Ishikawa (cell line): ENCODE measurements at regions not wholly inside any gene's neighbourhood (a gene's known extent, or its start where the extent isn't known, plus 50 kb on each side); places are given as distances from the start of the nearest gene placed in this dataset.

ENCODE experiments used
- CEBPB ChIP-seq: IDR thresholded peaks from 2 replicates; pipeline ENCODE4 v1.6.1; 2012
- CREB1 ChIP-seq: IDR thresholded peaks from 2 replicates; pipeline ENCODE4 v1.6.1; 2012; ENCODE audit warnings: low read depth
- EGR1 ChIP-seq: IDR thresholded peaks from 2 replicates; pipeline ENCODE4 v1.6.1; 2012
- EP300 ChIP-seq: IDR thresholded peaks from 2 replicates; pipeline ENCODE4 v1.6.1; 2012; ENCODE audit warnings: borderline replicate concordance
- FOXM1 ChIP-seq: IDR thresholded peaks from 2 replicates; pipeline ENCODE4 v1.6.1; 2012; ENCODE audit warnings: low read depth, borderline replicate concordance
- MAX ChIP-seq: IDR thresholded peaks from 2 replicates; pipeline ENCODE4 v1.6.1; 2012
- NFIC ChIP-seq: IDR thresholded peaks from 2 replicates; pipeline ENCODE4 v1.6.1; 2012
- RAD21 ChIP-seq: IDR thresholded peaks from 2 replicates; pipeline ENCODE4 v1.6.1; 2012; ENCODE audit warnings: low read depth
- REST ChIP-seq: IDR thresholded peaks from 2 replicates; pipeline ENCODE4 v1.6.1; 2012; ENCODE audit warnings: low read depth, mild to moderate bottlenecking
- TAF1 ChIP-seq: IDR thresholded peaks from 2 replicates; pipeline ENCODE4 v1.6.1; 2012; ENCODE audit warnings: low read depth, mild to moderate bottlenecking
- TCF12 ChIP-seq: IDR thresholded peaks from 2 replicates; pipeline ENCODE4 v1.6.1; 2012; ENCODE audit warnings: low read depth
- TEAD4 ChIP-seq: IDR thresholded peaks from 2 replicates; pipeline ENCODE4 v1.6.1; 2012
- USF1 ChIP-seq: IDR thresholded peaks from 2 replicates; pipeline ENCODE4 v1.6.1; 2012
- YY1 ChIP-seq: IDR thresholded peaks from 2 replicates; pipeline ENCODE4 v1.6.1; 2012; ENCODE audit warnings: low read depth
- ZBTB7A ChIP-seq: IDR thresholded peaks from 2 replicates; pipeline ENCODE4 v1.6.1; 2012; ENCODE audit warnings: low read depth

DNA sequence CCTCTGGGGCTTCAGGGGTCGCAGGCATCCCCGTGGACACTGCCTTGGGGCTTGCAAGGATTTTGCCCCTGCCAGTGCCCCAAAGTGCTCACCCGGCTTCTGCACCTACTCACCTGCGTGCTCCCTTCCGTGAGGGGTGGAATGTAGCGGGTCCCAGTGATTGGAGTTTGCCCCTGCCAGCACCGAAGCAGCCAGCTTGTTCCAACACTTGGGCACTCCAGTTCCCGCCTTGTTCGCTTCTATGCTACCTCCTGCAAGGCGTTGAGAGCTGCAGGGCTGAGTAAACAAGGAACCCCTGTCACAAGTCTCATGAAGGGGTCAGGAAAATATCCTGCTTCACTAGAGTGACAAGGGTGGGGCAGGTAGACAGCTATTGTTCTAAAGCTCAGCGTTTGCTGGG is 631.5 kb downstream of the EPHA4 start:
- TF ChIP-seq EGR1 = no peak

GRCh38 chr2:220941683-220942082 is 630.4 kb downstream of the EPHA4 start:
- TF ChIP-seq TCF12 (no peak), USF1 (no peak), EP300 (no peak), TAF1 (no peak), NFIC (no peak), CREB1 (no peak), TEAD4 (no peak), REST (no peak), RAD21 (no peak), EGR1 (no peak), ZBTB7A (no peak), CEBPB (no peak), FOXM1 (no peak), YY1 (no peak), MAX (no peak)

DNA sequence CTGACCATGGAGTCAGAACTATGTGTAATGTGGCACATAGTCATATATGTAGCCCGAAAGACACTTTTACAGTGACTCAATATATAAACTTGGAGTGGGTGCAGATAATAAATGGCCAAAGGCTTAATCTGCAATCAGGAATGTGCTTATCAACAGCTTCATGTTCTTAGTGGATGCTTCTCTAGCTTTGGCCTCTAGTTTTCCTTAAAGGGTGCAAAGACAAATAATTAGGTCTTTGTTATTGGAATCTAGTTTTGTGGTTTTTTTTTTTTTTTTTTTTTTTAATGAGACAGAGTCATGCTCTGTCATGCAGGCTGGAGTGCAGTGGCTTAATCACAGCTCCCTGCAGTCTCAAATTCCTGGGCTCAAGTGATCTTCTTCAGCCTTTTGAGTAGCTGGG is 625.6 kb downstream of the EPHA4 start:
- TF ChIP-seq EGR1 = no peak
- no peak for TF ChIP-seq MAX
- no peak for TF ChIP-seq ZBTB7A
- TF ChIP-seq CREB1 = no peak
- TF ChIP-seq TAF1 = no peak
- TF ChIP-seq TCF12 = no peak
- TF ChIP-seq NFIC = no peak

GRCh38 chr2:220948579-220948978 is 623.5 kb downstream of the EPHA4 start:
- TF ChIP-seq CREB1 = no peak
- TF ChIP-seq TEAD4 = no peak

- TF ChIP-seq REST (no peak), TEAD4 (no peak), NFIC (no peak), FOXM1 (no peak), TAF1 (no peak), USF1 (no peak)
Observed at GRCh38 chr2:220949466-220949865, 622.6 kb downstream of the EPHA4 start.

- TF ChIP-seq YY1 = no peak
- no peak for TF ChIP-seq NFIC
- no peak for TF ChIP-seq ZBTB7A
- no peak for TF ChIP-seq MAX
- TF ChIP-seq FOXM1 = no peak
- no peak for TF ChIP-seq USF1
- no peak for TF ChIP-seq TAF1
- no peak for TF ChIP-seq TEAD4
- TF ChIP-seq REST = no peak
- TF ChIP-seq EGR1 = no peak
- no peak for TF ChIP-seq CEBPB
- no peak for TF ChIP-seq CREB1
- TF ChIP-seq TCF12 = no peak
- TF ChIP-seq RAD21 = no peak
- no peak for TF ChIP-seq EP300
Observed at GRCh38 chr2:220955776-220956175, 616.3 kb downstream of the EPHA4 start.
